ENCODE measurements at regions not wholly inside any gene's neighbourhood (a gene's known extent, or its start where the extent isn't known, plus 50 kb on each side); places are given as distances from the start of the nearest gene placed in this dataset.

DNA sequence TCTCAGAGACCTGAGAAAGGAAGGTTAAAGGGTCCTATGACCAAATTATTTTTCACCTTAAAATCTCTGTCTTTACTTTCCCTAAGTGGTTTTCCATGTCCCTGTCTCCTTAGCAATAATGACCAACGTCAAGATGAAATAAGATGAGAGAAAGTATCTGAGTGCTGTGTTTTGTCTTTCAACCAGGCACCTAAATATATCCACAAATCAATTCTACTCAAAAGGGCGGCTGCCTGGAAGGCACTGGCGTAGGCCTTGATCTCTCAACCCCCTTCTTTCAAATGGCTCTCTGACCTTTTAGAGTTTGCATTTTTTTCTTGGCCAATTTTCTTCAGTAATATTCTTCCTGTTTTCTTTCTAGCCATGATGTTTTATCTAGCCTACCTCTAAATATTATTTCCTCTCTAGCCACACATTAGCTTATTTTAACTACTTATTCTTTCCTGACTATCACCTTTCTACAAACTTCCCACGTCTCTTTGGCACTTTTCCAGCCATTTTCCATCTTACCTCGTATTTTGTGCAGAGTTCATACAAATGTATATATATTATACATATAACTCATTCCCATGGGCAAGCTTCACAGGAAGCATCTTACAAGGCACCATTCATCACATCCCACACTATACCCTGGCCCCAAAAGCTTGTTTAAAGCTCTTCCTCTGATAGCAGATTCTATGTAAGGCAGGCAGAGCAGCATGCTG lies 204.5 kb downstream of the SNX18 start:
- Histone ChIP-seq H3K4me2 (ENCODE audit: low read length) (no peak overlapping the region), H3K9me2 (replicated peaks; ENCODE audit: low read length) (no peaks in the 10 kb centered on the region), H4K20me1 (ENCODE audit: low read length) (no peaks in the 10 kb centered on the region), H3K9ac (ENCODE audit: low read length) (no peak overlapping the region), H3K36me3 (ENCODE audit: low read depth, low read length) (no peaks in the 10 kb centered on the region), H3K9me3 (ENCODE audit: low read length) (no peaks in the 10 kb centered on the region), H3K4me1 (ENCODE audit: insufficient read depth, low read length) (peaks cover 7% of the 10 kb centered on the region; the same call in 1 of the 2 replicates), H3F3A (ENCODE audit: low read length, unreplicated experiment) (no peaks in the 10 kb centered on the region), H3K4me3 (ENCODE audit: low read length) (no peak overlapping the region), H3K79me2 (ENCODE audit: low read length) (no peaks in the 10 kb centered on the region), H2AFZ (ENCODE audit: low read length) (no peak overlapping the region), H3K27me3 (ENCODE audit: low read length) (no peaks in the 10 kb centered on the region), H3K27ac (ENCODE audit: low read length) (no peak overlapping the region)
- TF ChIP-seq, protein P1, sequence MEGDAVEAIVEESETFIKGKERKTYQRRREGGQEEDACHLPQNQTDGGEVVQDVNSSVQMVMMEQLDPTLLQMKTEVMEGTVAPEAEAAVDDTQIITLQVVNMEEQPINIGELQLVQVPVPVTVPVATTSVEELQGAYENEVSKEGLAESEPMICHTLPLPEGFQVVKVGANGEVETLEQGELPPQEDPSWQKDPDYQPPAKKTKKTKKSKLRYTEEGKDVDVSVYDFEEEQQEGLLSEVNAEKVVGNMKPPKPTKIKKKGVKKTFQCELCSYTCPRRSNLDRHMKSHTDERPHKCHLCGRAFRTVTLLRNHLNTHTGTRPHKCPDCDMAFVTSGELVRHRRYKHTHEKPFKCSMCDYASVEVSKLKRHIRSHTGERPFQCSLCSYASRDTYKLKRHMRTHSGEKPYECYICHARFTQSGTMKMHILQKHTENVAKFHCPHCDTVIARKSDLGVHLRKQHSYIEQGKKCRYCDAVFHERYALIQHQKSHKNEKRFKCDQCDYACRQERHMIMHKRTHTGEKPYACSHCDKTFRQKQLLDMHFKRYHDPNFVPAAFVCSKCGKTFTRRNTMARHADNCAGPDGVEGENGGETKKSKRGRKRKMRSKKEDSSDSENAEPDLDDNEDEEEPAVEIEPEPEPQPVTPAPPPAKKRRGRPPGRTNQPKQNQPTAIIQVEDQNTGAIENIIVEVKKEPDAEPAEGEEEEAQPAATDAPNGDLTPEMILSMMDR (conservative IDR thresholded peaks at IDR 0.05; ENCODE audit: low read depth, low read length) = no peak
- TF ChIP-seq EZH2 (IDR thresholded peaks at IDR 0.05; ENCODE audit: low read length, unreplicated experiment) (no peak), EZH2phosphoT487 (IDR thresholded peaks at IDR 0.05; ENCODE audit: borderline replicate concordance, low read length) (no peak)
- intact Hi-C loops (cut with micrococcal nuclease) = no loop called here
- POLR2A ChIA-PET (ENCODE audit: unreplicated experiment) = no interaction called here
- CTCF ChIA-PET = no interaction called here
- no peak for ATAC-seq
- BruUV-seq (replicated peaks) = no TSS peak
- no peak for DNase-seq

DNA sequence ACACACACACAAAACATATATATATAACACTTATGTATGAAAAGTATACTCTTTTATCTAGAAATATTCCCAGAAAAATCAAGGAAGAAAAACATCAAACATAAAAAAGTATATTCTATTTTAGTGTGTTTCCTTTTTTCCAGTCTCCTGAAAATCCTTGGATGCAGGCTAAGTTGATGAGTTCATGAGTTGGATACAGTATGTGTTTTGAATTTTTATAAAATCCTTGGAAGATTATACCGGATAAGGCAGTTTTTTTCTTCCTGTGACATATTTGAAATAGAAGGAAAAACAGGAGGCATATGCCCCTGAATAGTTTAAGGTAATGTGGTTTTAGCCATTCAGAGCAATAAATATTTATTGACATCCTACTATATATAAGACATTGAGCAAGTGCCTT lies 203.6 kb downstream of the SNX18 start:
- BruUV-seq (replicated peaks) = no TSS peak
- Histone ChIP-seq H3K9ac (ENCODE audit: low read length) (no peak overlapping the region), H3F3A (ENCODE audit: low read length, unreplicated experiment) (no peaks in the 10 kb centered on the region), H3K9me2 (replicated peaks; ENCODE audit: low read length) (no peaks in the 10 kb centered on the region), H3K9me3 (ENCODE audit: low read length) (no peaks in the 10 kb centered on the region), H3K27ac (ENCODE audit: low read length) (no peak overlapping the region), H3K36me3 (ENCODE audit: low read depth, low read length) (no peaks in the 10 kb centered on the region), H3K4me2 (ENCODE audit: low read length) (no peak overlapping the region), H3K79me2 (ENCODE audit: low read length) (no peaks in the 10 kb centered on the region), H3K4me1 (ENCODE audit: insufficient read depth, low read length) (peaks cover 7% of the 10 kb centered on the region; the same call in 1 of the 2 replicates), H3K27me3 (ENCODE audit: low read length) (no peaks in the 10 kb centered on the region), H2AFZ (ENCODE audit: low read length) (no peak overlapping the region), H3K4me3 (ENCODE audit: low read length) (no peak overlapping the region), H4K20me1 (ENCODE audit: low read length) (no peaks in the 10 kb centered on the region)
- ATAC-seq (no peak), DNase-seq (no peak)
- TF ChIP-seq, protein P1 (conservative IDR thresholded peaks at IDR 0.05; ENCODE audit: low read depth, low read length) = no peak
- TF ChIP-seq EZH2phosphoT487 (IDR thresholded peaks at IDR 0.05; ENCODE audit: borderline replicate concordance, low read length) (no peak), EZH2 (IDR thresholded peaks at IDR 0.05; ENCODE audit: low read length, unreplicated experiment) (no peak)
- POLR2A ChIA-PET (ENCODE audit: unreplicated experiment) = no interaction called here
- intact Hi-C loops (cut with micrococcal nuclease) = no loop called here
- CTCF ChIA-PET = no interaction called here

DNA sequence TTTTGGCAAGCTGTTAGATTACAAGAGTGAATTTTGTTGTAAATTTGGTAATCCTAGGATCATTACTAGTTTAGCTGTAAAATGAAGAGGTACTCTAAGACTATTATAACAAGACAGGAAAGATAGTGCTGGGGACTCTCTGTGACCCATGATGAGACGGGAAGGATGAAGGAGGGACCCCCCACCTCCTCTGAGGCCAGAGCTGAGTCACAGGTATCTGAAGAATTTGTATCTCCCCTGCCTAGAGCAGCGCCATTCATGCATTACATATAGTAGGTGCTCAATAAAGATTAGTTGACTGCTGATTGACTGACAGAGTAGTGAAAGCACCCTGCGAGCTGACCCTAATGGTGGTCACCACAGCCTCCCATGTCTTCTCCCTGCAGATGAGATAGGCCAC lies 202.8 kb downstream of the SNX18 start:
- Histone ChIP-seq H2AFZ (ENCODE audit: low read length) (no peak overlapping the region), H3K27ac (ENCODE audit: low read length) (no peak overlapping the region), H3K4me2 (ENCODE audit: low read length) (no peak overlapping the region), H3K9ac (ENCODE audit: low read length) (no peak overlapping the region), H3K9me3 (ENCODE audit: low read length) (no peaks in the 10 kb centered on the region), H4K20me1 (ENCODE audit: low read length) (no peaks in the 10 kb centered on the region), H3K27me3 (ENCODE audit: low read length) (no peaks in the 10 kb centered on the region), H3K9me2 (replicated peaks; ENCODE audit: low read length) (no peaks in the 10 kb centered on the region), H3K4me1 (ENCODE audit: insufficient read depth, low read length) (no peaks in the 10 kb centered on the region), H3K4me3 (ENCODE audit: low read length) (no peak overlapping the region), H3K36me3 (ENCODE audit: low read depth, low read length) (no peaks in the 10 kb centered on the region), H3K79me2 (ENCODE audit: low read length) (no peaks in the 10 kb centered on the region), H3F3A (ENCODE audit: low read length, unreplicated experiment) (no peaks in the 10 kb centered on the region)
- ChIA-PET POLR2A (ENCODE audit: unreplicated experiment) (interaction anchor here (0.5 kb wide), 1 partner anchor 89 kb away, joined by 3 read pairs; no protein-coding TSS in a partner anchor), CTCF (no interaction called here)
- no TSS peak for BruUV-seq (replicated peaks)
- DNase-seq (no peak), ATAC-seq (no peak)
- TF ChIP-seq, protein P1 (conservative IDR thresholded peaks at IDR 0.05; ENCODE audit: low read depth, low read length) = no peak
- no peak for TF ChIP-seq EZH2 (IDR thresholded peaks at IDR 0.05; ENCODE audit: low read length, unreplicated experiment)
- TF ChIP-seq EZH2phosphoT487 (IDR thresholded peaks at IDR 0.05; ENCODE audit: borderline replicate concordance, low read length) = no peak
- intact Hi-C loops (cut with micrococcal nuclease) = no loop called here
